Endothelial cell of umbilical vein (primary cell): ENCODE measurements at regions not wholly inside any gene's neighbourhood (a gene's known extent, or its start where the extent isn't known, plus 50 kb on each side); places are given as distances from the start of the nearest gene placed in this dataset.

ENCODE experiments used
- BruUV-seq: library from RNA; stranded (reverse); fragments of 400-500 nt; replicated peaks from 2 replicates; lab custom pipeline; 2021; lab: Mats Ljungman, UMichigan
- CTCF ChIA-PET: fragments of 300-600, 350-600 bp; sonication (Branson Sonifier 250); formaldehyde crosslinking; loops from one replicate; lab custom pipeline; 2021; ENCODE audit warnings: antibody characterized with exemption, inconsistent platforms; lab: Charles Lee
- POLR2A ChIA-PET: fragments of 300-600, 350-600 bp; sonication (Branson Sonifier 250); formaldehyde crosslinking; loops from one replicate; lab custom pipeline; 2021; ENCODE audit warnings: antibody characterized with exemption, inconsistent platforms; lab: Charles Lee
- DNase-seq: peaks from one replicate; pipeline ENCODE4 v3.0.0-alpha.2; 2011; ENCODE audit warnings: low read depth, low spot score
- FAIRE-seq: peaks from 2 replicates; lab custom pipeline; 2011; peaks lifted over from hg19 to GRCh38; lab: Jason Lieb, UNC
- H2AFZ ChIP-seq: 2 replicates; pipeline ENCODE4 v1.6.0; 2012; ENCODE audit warnings: low read depth, low read length, control low read depth, inconsistent platforms
- H3K27ac ChIP-seq: 2 replicates; pipeline ENCODE4 v1.5.1; 2011; ENCODE audit warnings: low read depth, mild to moderate bottlenecking, control low read depth, low read length, moderate library complexity; ENCODE audit not compliant: insufficient read depth
- H3K27me3 ChIP-seq, 2 experiments: 2 replicates each; pipeline versions ENCODE4 v1.6.0 to v1.6.1; 2011; ENCODE audit warnings: low read length in 2 of 2, mixed read lengths in 1 of 2; ENCODE audit not compliant: control insufficient read depth in 2 of 2, insufficient read depth in 2 of 2
- H3K36me3 ChIP-seq, 2 experiments: 2 replicates in 1 of 2; 3 replicates in 1 of 2; pipeline ENCODE4 v1.5.1; 2011; ENCODE audit warnings: low read length in 2 of 2, mild to moderate bottlenecking in 1 of 2, moderate library complexity in 1 of 2; ENCODE audit not compliant: control insufficient read depth in 2 of 2, insufficient read depth in 2 of 2; ENCODE audit errors: extremely low read depth in 1 of 2
- H3K4me1 ChIP-seq: 3 replicates; pipeline ENCODE4 v1.5.1; 2011; ENCODE audit warnings: mild to moderate bottlenecking, low read length; ENCODE audit not compliant: control insufficient read depth, insufficient read depth; ENCODE audit errors: extremely low read depth
- H3K4me2 ChIP-seq: 2 replicates; pipeline ENCODE4 v1.6.1; 2011; ENCODE audit warnings: low read length, control low read depth, mixed read lengths; ENCODE audit not compliant: insufficient read depth
- H3K4me3 ChIP-seq, 3 experiments: fragments of 200-600 bp in 1 of 3; sonication (generic), shearing (Covaris generic) in 1 of 3; replicated peaks in 1 of 3; 2 replicates each; pipeline ENCODE4 v1.5.1; 2011 to 2016; ENCODE audit warnings: control low read depth in 3 of 3, low read length in 3 of 3, mild to moderate bottlenecking in 2 of 3, inconsistent platforms in 1 of 3, low read depth in 1 of 3, moderate library complexity in 1 of 3; ENCODE audit not compliant: insufficient read depth in 1 of 3
- H3K79me2 ChIP-seq: 2 replicates; pipeline ENCODE4 v1.6.0; 2012; ENCODE audit warnings: low read length, inconsistent platforms; ENCODE audit not compliant: control insufficient read depth, insufficient read depth
- H3K9ac ChIP-seq: replicated peaks from 2 replicates; pipeline ENCODE3; 2011; ENCODE audit warnings: low read length, control low read depth; ENCODE audit not compliant: insufficient read depth; ENCODE audit errors: extremely low read depth
- H3K9me1 ChIP-seq: replicated peaks from 3 replicates; pipeline ENCODE4 v1.6.0; 2011; ENCODE audit warnings: mild to moderate bottlenecking, low read length; ENCODE audit not compliant: control insufficient read depth, insufficient read depth; ENCODE audit errors: extremely low read depth
- H3K9me3 ChIP-seq: replicated peaks from 2 replicates; pipeline ENCODE4 v1.5.1; 2012; ENCODE audit warnings: low read length, inconsistent platforms; ENCODE audit not compliant: control insufficient read depth, insufficient read depth
- H4K20me1 ChIP-seq: replicated peaks from 2 replicates; pipeline ENCODE3; 2011; ENCODE audit warnings: mild to moderate bottlenecking, low read length; ENCODE audit not compliant: control insufficient read depth, insufficient read depth; ENCODE audit errors: extremely low read depth
- EZH2 ChIP-seq: IDR thresholded peaks from 2 replicates; pipeline ENCODE4 v1.6.1; 2012; ENCODE audit warnings: borderline replicate concordance, low read depth, mild to moderate bottlenecking, moderate library complexity, low read length, inconsistent platforms; ENCODE audit not compliant: severe bottlenecking
- FOS ChIP-seq: IDR thresholded peaks from 2 replicates; pipeline ENCODE4 v1.6.1; 2011; ENCODE audit warnings: mild to moderate bottlenecking, low read length, moderate library complexity, borderline replicate concordance; ENCODE audit not compliant: insufficient read depth
- GATA2 ChIP-seq: IDR thresholded peaks from 2 replicates; pipeline ENCODE4 v1.7.0; 2011; ENCODE audit warnings: low read depth, mild to moderate bottlenecking, moderate library complexity, mixed read lengths, low read length; ENCODE audit not compliant: insufficient read length, insufficient read depth
- JUN ChIP-seq: IDR thresholded peaks from 2 replicates; pipeline ENCODE4 v1.6.1; 2011; ENCODE audit warnings: borderline replicate concordance, low read depth; ENCODE audit not compliant: insufficient read length, insufficient read depth
- MYC ChIP-seq: IDR thresholded peaks from one replicate; pipeline ENCODE4 v1.6.1; 2011; ENCODE audit warnings: mild to moderate bottlenecking, low read depth, low read length
- POLR2A ChIP-seq: IDR thresholded peaks from 2 replicates; pipeline ENCODE4 v1.6.1; 2012; ENCODE audit warnings: low read depth, mild to moderate bottlenecking, control low read depth, low read length
- POLR2AphosphoS5 ChIP-seq: IDR thresholded peaks from 2 replicates; pipeline ENCODE4 v1.6.1; 2012; ENCODE audit warnings: low read depth, mild to moderate bottlenecking, control low read depth, low read length, moderate library complexity; ENCODE audit not compliant: insufficient read depth
- dilution Hi-C: fragments of 300-500 bp; cut with MboI; formaldehyde crosslinking; loops from one replicate; pipeline ENCODE4 v1.15.0; 2019; ENCODE audit warnings: low sequenced_read_pairs; ENCODE audit not compliant: extremely low pct_ligation_motif_present
- intact Hi-C: fragments of 100-400 bp; cut with micrococcal nuclease; formaldehyde crosslinking; loops from one replicate; pipeline ENCODE4 v1.10.0; 2022
- TF ChIP-seq, protein P1 (sequence below), 2 donors: IDR thresholded peaks; 1 replicate in 1 of 2; 2 replicates in 1 of 2; pipeline ENCODE4 v1.5.1; 2011; ENCODE audit warnings: low read length in 2 of 2, mild to moderate bottlenecking in 2 of 2, moderate library complexity in 2 of 2, control low read depth in 1 of 2, inconsistent platforms in 1 of 2, low read depth in 1 of 2; ENCODE audit not compliant: insufficient read depth in 1 of 2; ENCODE audit errors: extremely low read depth in 1 of 2
- TF ChIP-seq, protein P2 (sequence below): IDR thresholded peaks from 2 replicates; pipeline ENCODE4 v1.6.1; 2011; ENCODE audit not compliant: insufficient read depth, insufficient read length

- H3K36me3 ChIP-seq = no peaks in the 10 kb centered on the region
- DNase-seq = no peak
- no peak overlapping the region for H3K9ac ChIP-seq
- no peaks in the 10 kb centered on the region for H3K9me3 ChIP-seq
- H3K27ac ChIP-seq = no peak overlapping the region
- intact Hi-C loops (no loop called here), dilution Hi-C loops (no loop called here)
- TF ChIP-seq POLR2A = no peak
- H3K4me1 ChIP-seq = peaks cover 12% of the 10 kb centered on the region
- H3K4me3 ChIP-seq = no peak overlapping the region
- POLR2A ChIA-PET = no interaction called here
- H3K27me3 ChIP-seq = no peaks in the 10 kb centered on the region
- CTCF ChIA-PET = interaction anchor here (1.2 kb wide), 1 partner anchor 31 kb away, joined by 3 read pairs; no protein-coding TSS in a partner anchor
- FAIRE-seq = no peak
- H4K20me1 ChIP-seq = peaks cover 23% of the 10 kb centered on the region
- H3K9me1 ChIP-seq = no peaks in the 10 kb centered on the region
- H3K4me2 ChIP-seq = no peak overlapping the region
- no TSS peak for BruUV-seq
- no peak overlapping the region for H2AFZ ChIP-seq
- peaks cover 12% of the 10 kb centered on the region for H3K79me2 ChIP-seq
Measured at GRCh38 chr21:16500271-16500670, 770.5 kb downstream of the USP25 start.

DNA sequence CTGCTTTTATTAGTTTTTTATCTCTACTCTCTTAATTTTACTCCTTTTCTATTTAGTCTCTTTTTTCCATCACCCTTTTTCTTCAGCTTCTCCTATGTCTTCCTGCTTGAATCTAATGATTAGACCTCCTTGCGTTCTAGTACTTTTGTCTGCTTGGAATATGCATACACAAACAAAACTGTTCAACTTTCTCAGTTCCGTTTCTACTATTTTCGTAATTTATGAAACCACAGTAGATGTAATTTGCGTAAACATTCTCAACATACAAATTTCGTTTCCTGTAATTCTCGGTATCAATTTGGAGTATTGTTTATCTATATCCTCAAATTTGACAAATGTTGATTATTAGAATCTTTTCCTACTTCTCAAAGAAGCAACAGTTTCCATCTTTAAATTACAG lies 772.5 kb downstream of the USP25 start:
- H3K36me3 ChIP-seq = no peaks in the 10 kb centered on the region
- POLR2A ChIA-PET = no interaction called here
- H3K27ac ChIP-seq = no peak overlapping the region
- no peak for DNase-seq
- TF ChIP-seq, protein P1, sequence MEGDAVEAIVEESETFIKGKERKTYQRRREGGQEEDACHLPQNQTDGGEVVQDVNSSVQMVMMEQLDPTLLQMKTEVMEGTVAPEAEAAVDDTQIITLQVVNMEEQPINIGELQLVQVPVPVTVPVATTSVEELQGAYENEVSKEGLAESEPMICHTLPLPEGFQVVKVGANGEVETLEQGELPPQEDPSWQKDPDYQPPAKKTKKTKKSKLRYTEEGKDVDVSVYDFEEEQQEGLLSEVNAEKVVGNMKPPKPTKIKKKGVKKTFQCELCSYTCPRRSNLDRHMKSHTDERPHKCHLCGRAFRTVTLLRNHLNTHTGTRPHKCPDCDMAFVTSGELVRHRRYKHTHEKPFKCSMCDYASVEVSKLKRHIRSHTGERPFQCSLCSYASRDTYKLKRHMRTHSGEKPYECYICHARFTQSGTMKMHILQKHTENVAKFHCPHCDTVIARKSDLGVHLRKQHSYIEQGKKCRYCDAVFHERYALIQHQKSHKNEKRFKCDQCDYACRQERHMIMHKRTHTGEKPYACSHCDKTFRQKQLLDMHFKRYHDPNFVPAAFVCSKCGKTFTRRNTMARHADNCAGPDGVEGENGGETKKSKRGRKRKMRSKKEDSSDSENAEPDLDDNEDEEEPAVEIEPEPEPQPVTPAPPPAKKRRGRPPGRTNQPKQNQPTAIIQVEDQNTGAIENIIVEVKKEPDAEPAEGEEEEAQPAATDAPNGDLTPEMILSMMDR (IDR thresholded peaks at IDR 0.05; ENCODE audit: extremely low read depth in 1 of 2, insufficient read depth in 1 of 2, low read depth in 1 of 2, low read length in 2 of 2) = no peak
- TF ChIP-seq MYC (no peak), JUN (no peak), POLR2A (no peak), GATA2 (no peak), POLR2AphosphoS5 (no peak), FOS (no peak), EZH2 (no peak)
- TF ChIP-seq, protein P2, sequence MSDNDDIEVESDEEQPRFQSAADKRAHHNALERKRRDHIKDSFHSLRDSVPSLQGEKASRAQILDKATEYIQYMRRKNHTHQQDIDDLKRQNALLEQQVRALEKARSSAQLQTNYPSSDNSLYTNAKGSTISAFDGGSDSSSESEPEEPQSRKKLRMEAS = no peak
- no TSS peak for BruUV-seq
- CTCF ChIA-PET = no interaction called here
- no peak overlapping the region for H3K9ac ChIP-seq
- no peak overlapping the region for H2AFZ ChIP-seq
- peaks cover 18% of the 10 kb centered on the region for H4K20me1 ChIP-seq
- H3K79me2 ChIP-seq = peaks cover 22% of the 10 kb centered on the region
- no peaks in the 10 kb centered on the region for H3K4me1 ChIP-seq
- no peak overlapping the region for H3K4me2 ChIP-seq
- dilution Hi-C loops (no loop called here), intact Hi-C loops (no loop called here)
- no peak overlapping the region for H3K4me3 ChIP-seq
- FAIRE-seq = no peak
- H3K9me1 ChIP-seq = no peaks in the 10 kb centered on the region
- no peaks in the 10 kb centered on the region for H3K27me3 ChIP-seq
- H3K9me3 ChIP-seq = no peaks in the 10 kb centered on the region
